DMS 273 (cell line): ENCODE measurements at regions not wholly inside any gene's neighbourhood (a gene's known extent, or its start where the extent isn't known, plus 50 kb on each side); places are given as distances from the start of the nearest gene placed in this dataset.
"Not testable (repeated sequence)": the region's sequence is repeated elsewhere in the genome, so short reads cannot be mapped to it uniquely, and the experiment has no call there.

Experiments
- DNase-seq: peaks from one replicate; lab custom pipeline; 2025; ENCODE audit not compliant: unreplicated experiment; lab: John Stamatoyannopoulos, UW

DNA sequence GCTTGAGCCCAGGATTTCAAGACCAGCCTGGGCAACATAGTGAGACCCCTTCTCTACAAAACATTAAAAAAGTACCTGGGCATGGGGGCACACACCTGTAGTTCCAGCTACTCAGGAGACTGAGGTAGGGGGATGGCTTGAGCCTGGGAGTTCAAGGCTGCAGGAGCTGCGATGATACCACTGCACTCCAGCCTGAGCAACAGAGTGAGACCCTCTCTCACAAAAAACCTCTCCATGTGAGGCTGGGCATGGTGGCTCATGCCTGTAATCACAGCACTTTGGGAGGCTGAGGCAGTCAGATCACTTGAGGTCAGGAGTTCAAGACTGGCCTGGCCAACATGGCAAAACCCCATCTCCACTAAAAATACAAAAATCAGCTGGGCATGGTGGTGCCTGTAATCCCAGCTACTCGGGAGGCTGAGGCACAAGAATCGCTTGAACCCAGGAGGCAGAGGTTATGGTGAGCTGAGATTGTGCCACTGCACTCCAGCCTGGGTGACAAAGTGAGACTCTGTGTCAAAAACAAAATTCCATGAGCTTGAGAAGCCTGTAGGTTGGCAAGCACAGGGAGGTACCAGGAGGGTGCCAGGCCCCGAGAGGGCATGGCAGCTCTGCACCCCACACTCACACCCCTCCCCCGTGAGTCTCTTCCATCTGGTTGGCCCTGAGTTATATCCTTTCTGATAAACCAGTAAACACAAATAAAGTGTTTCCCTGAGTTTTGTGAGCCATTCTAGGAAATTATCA, 88.8 kb downstream of the KCNJ18 start:
- not testable (repeated sequence) for DNase-seq

DNA sequence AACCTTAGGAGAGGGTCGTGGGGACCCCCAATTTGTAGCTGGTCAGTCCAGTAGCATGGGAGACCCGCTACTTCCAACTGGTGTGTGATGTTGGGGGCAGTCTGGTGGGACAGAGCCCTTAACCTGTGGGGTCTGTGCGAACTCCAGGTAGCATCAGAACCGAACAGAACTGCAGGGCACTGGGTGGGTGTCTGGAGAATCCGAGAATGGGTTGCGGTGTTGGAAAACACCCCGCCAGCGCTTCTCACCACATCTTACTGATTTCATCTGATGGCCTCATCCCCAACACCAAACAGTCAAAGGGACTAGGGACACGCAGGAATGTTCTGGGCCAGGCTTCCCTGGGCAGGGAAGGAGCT, 89.3 kb downstream of the KCNJ18 start:
- not testable (repeated sequence) for DNase-seq

DNA sequence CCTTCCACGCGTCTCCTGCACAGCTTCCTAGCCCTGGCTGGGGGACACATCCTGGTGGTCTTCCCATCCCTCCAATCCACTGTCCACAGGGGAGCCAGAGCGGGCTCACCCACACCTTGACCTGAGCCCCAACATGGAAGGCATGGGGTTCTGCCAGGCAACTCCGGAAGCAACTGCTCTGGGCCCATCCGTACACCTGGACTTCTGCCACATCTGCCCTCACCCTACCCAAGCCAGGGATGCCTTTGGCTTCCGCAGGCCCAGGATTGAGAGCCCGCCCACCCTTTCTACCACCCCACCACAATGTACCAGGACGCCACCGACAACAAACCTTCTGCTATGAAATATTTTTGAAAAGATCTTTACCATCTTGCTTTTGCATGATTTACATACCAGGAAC, 89.8 kb downstream of the KCNJ18 start:
- not testable (repeated sequence) for DNase-seq

DNA sequence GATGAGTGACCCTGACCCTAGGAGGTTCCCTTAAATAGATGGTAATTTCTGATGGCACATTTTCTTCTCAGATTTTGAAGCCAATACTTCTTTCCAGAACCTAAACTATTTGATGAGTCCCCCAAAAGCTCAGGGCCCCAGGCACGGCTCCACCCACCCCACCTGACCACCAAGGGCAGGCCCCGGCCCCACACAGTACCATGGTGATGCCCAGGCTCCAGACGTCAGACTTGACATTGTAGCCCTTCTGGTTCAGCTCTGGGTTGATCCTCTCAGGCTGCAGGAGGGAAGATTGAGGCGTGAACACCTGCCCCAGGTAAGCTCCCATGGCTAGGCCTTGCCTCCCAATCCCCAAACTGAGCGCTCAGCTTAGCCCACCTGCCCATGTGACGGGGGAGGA, 90.3 kb downstream of the KCNJ18 start:
- not testable (repeated sequence) for DNase-seq

DNA sequence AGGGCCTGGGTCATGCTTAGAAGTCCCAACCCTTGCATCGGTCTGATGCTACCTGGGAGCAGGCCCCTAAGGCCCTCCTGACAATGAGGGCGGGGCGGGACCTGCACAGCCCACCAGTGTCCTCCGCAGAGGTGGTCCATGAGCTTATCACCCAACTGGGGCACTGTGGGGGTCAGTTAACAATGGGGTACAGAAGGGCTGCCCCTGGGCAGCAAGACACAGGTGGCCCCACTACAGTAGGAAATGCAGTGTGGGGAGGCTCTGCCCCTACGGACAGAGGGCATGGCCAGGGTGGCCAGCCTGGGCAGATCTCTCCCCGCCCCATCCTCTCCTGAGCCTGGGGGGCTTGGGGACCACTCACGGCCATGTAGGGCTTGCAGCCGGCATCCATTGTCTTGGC, 90.7 kb downstream of the KCNJ18 start:
- not testable (repeated sequence) for DNase-seq

DNA sequence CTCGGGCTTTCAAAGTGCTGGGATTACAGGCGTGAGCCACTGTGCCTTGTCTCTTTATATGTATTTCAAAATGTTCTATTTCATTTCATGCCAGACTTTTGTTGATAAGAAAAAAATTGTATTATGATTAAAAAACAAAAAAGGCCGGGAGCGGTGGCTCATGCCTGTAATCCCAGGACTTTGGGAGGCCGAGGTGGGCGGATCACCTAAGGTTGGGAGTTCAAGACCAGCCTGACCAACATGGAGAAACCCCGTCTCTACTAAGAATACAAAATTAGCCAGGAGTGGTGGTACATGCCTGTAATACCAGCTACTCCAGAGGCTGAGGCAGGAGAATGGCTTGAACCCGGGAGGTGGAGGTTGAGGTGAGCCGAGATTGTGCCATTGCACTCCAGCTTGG, 121.9 kb downstream of the KCNJ18 start:
- DNase-seq = not testable (repeated sequence)

DNA sequence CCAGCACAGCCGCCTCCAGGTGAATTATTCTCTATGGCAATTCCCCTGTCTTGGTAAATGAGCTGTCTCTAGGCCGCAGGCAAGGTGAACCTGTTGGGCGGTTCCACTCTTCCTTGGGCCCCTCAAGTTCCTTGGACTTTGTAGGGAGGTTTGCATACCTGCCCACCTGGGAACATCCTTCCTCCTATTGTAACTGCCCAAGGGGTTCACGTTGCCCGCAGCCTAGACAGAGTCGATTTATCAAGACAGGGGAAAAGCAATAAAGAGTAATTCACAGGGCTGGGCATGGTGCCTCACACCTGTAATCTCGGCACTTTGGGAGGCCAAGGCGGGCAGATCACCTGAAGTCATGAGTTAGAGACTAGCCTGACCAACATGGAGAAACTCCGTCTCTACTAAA, 122.5 kb downstream of the KCNJ18 start:
- no peak for DNase-seq

DNA sequence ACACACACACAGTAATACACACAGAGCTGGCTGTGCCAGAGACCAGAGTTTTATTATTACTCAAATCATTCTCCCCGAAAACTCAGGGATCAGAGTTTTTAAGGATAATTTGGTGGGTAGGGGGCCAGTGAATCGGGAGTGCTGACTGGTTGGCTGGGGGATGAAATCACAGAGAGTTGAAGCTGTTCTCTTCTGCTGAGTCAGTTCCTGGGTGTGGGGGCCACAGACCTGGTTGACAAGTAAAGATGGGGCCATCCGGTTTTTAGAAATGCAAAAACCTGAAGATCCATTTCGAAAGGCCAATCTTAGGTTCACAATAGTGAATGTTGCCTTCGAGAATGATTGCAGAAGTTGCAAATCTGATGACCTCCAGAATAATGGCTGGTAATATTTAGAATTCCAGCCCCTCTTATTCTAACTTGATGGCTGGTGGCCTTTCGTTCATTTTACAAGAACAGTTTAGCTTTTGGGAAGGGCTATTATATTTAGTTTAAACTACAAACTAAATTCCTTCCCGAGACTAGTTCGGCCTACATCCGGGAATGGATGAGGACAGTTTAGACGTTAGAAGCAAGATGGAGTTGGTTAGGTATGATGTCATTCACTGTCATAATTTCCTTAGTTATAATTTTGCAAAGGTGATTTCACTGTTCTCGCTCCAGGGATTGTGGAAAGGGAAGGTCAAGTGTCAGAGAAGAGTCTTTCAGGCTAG, 123.2 kb downstream of the KCNJ18 start:
- no peak for DNase-seq

DNA sequence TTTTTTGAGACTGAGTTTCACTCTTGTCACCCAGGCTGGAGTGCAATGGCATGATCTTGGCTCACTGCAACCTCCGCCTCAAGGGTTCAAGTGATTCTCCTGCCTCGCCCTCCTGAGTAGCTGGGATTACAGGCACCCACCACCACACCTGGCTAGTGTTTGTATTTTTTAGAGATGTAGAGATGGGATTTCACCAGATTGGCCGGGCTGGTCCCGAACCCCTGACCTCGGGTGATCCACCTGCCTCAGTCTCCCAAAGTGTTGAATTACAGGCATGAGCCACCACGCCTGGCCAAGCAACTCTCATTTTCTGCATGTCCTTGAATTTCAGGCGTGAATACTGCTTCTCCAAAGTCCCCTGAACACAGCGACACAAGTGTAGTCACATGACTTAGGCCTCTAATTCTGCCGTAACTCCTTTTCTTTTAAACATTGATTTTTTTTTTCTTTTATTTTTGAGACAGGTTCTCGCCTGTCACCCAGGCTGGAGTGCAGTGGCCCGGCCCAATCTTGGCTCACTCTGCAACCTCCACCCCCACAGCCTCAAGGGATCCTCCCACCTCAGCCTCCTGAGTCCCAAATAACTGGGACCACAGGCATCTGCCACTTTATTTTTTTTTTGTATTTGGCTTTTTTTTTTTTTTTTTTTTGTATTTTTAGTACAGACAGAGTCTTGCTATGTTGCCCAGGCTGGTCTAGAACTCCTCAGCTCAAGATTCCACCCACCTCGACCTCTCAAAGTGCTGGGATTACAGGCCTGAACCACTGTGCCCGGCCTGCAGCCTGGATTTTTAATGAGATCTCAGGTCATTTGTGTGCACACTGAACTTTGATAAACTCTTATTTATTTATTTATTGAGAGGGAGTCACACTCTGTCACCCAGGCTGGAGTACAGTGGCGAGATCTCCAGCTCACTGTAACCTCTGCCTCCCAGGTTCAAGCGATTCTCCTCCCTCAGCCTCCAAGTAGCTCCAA, 124.6 kb downstream of the KCNJ18 start:
- no peak for DNase-seq

DNA sequence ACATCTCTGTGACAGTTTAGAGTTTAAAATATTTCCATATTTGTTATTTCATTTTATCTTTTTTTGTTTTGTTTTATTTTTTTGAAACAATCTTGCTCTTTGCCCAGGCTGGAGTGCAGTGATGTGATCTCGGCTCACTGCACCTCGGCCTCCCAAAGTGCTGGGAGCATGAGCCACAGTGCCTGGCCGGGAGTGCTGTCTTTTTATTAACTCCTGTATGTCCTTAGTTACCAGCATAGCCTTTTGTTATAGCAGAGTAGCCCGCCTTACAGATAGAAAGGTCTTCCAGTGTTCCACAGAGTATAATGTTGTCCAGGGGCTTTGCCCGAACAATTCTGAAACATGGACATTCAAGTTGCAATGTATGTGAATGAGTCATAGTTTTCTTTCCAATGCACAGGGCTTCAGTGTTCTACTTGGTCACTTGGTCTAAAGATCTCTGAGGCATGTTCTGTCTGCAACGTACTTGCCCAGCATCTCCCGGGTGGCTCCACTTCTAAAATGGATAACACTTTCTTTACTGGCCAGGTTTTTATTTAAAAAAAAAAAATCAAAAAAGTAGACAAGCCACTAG, 125.6 kb downstream of the KCNJ18 start:
- DNase-seq = no peak

DNA sequence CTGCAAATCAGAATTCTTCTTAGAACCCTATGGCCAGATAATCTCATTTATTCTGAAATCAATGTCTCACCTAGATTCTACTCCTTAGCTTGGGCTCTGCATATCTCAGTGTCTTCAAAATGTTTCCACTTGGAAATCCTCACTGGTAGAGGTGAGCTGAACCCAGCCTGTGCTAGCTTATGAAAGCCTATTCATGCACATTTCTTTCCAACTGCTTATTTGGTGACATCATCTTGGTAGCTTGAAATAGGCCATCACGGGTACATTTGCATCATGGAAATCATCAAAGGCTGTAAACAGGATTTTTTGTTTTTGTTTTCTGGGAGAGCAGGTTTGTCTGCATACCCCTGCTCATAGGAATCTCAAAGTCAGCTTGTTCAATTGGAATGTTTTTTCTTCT, 130.8 kb downstream of the KCNJ18 start:
- no peak for DNase-seq

DNA sequence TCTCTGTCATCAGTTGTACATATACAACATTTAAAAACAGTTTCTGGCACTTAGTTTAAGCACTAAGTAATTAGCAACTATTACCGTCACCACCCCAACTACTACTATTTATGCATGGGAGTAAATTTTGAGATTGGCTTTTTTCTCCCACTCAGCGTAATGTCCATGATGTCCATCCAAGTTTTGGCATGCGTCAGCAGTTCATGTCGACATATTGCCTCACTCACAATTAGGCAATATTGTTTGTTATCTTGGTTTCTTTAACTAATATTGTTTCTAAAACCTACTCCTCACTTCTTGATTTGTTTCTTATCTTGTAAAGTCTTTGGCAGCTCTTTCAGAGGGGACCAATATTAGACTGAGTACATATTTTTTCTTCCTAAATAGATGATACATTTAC, 131.3 kb downstream of the KCNJ18 start:
- DNase-seq = no peak

DNA sequence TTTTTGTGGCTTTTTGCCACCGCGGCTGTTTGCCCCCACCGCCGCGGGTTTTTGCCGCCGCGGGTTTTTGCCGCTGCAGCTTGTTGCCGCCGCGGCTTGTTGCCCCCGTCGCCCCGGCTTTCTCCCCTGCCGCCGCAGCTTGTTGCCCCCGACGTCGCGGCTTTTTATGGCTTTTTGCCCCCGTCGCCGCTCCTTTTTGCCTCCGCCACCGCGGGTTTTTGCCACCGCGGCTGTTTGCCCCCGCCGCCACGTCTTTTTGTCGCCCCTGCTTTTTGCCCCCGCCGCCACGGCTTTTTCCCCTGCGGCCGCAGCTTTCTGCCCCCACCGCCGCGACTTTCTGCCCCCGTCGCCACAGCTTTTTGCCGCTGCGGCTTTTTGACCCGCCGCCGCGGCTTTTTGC, 149.5 kb downstream of the KCNJ18 start:
- no peak for DNase-seq

DNA sequence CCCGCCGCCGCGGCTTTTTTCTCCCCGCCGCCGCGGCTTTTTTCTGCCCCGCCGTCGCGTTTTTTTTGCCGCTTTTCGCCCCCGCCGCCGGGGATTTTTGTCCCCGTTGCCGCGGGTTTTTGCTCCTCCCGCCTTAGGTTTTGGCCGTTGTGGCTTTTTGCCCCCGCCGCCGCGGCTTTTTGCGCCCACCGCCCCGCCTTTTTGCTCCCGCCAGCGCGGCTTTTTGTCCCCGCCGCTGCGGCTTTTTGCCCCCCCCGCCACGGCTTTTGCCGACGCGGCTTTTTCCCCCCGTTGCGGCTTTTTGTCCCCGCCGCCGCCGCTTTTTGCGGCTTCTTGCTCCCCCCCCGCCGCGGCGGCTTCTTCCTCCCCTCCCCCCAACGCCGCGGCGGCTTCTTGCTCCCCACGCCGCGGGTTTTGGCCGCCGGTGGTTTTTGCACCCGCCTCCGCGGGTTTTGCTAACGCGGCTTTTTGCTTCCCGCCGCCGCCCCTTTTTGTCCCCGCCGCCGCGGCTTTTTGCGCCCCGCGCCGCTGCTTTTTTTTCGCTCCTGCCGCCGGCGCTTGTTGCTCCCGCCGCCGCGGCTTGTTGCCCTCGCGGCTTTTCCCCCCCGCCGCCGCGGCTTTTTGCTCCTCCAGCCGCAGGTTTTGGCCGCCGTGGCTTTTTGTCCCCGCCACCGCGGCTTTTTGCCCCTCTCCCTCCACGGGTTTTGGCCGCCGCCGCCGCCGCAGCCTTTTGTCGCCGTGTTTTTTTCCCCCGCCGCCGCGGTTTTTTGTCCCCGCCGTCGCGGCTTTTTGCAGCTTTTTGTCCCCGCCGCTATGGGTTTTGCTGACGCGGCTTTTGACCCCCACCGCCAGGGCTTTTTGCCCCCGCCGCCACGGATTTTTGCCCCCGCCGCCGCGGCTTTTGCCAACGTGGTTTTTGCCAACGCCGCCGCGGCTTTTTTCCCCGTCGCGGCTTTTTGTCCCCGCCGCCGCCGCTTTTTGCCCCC, 150.3 kb downstream of the KCNJ18 start:
- no peak for DNase-seq

DNA sequence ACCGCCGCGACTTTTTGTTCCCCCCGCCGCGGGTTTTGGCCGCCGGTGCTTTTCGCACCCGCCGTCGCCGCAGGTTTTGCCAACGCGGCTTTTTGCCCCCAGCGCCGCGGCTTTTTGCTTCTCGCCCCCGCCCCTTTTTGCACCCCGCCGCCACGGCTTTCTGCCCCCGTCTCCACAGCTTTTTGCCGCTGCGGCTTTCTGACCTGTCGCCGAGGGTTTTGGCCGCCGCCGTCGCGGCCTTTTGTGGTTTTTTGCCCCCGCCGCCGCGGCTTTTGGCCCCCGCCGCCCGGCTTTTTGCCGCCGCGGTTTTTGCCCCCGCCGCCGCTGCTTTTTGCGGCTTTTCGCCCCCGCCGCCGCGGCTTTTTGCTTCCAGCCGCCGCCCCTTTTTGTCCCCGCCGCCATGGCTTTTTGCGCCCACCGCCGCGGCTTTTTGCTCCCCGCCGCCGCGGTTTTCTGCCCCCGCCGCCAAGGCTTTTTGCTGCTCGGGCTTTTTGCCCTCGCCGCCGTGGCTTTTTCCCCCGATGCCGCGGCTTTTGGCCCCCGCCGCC, 151.1 kb downstream of the KCNJ18 start:
- DNase-seq = no peak

DNA sequence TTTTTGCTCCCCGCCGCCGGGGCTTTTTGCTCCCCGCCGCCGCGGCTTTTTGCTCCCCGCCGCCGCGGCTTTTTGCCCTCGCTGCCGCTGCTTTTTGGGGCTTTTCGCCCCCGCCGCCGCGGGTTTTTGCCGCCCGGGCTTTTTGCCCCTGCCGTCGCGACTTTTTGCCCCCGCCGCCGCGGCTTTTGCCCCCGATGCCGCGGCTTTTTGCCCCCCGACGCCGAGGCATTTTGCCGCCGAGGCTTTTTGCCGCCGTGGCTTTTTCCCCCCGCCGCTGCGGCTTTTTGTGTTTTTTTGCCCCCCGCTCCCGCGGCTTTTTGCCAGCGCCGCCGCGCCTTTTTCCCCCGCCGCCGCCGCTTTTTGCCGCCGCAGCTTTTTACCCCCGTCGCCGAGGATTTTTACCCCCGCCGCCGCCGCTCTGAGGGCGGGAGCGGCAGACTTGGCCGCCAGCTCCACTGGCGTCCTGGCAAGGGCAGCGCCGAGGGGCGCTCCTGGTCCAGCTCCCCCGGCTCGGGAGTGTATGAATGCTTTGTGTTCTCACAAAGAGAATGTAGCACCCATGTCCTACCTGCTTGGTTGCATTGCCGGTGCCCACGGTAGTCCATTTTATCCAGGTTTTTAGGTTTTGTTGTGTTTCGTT, 151.7 kb downstream of the KCNJ18 start:
- no peak for DNase-seq

DNA sequence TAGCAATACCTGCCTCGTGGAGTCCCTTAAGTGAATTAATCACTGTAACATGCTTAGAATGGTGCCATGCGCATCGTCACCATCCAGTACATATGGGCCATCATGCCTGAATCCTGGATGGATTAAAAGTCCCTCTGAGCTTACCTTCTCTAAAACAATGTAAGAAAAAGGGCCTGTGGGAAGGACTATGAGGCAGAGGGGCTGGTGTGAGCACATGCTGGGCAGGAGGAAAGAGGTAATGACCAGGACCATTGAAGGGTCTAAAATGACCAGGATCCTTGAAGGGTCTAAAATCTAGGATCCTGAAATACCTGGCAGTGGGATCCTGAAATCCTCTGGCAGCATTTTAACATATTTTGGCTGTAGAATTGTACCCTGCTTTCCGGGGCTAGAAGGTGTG, 156.2 kb downstream of the KCNJ18 start:
- not testable (repeated sequence) for DNase-seq

DNA sequence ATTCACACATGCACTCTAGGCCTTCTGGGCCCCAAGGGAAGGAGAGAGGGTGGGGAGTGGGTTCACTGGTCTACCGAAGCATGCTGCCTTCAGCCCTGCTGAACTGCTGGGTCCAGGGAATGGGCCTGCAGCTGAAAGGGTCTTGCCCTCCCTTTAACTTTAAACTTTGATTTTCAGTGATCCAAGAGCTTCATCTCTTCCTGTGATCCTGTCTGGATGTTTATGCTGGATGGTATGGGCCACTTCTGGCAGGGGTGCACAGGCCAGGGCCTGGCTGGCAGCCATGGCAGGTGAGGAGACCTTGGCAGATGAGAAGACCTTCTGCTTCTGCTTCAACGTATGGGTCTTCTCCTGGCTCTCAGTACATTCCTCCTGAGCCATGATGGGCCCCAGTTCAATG, 156.7 kb downstream of the KCNJ18 start:
- DNase-seq = not testable (repeated sequence)

DNA sequence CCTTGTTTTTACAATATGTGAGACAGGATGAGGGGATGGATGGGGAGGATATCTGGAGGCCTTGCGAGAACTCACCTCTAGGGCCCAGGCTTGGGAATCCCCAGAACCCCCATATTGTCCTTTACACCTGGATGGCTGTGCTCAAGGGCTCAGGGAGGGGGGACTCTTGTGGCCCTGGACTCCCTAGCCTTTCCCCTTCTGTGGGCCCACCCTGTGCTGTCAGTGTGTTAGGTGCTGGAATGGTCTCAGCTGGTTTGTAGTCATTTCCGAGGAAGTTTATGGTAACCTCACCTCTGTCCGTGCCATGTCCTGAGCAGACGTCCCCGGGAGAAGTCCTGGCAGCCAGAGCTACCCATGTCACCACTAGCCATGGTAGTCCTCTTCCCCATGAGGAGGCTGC, 158.3 kb downstream of the KCNJ18 start:
- not testable (repeated sequence) for DNase-seq
